Gastrocnemius medialis (tissue), 4 donors: ENCODE measurements at regions not wholly inside any gene's neighbourhood (a gene's known extent, or its start where the extent isn't known, plus 50 kb on each side); places are given as distances from the start of the nearest gene placed in this dataset.

ENCODE experiments used
- POLR2A ChIP-seq, 2 donors: fragments of 450-650 bp; IDR thresholded peaks; one replicate each; pipeline ENCODE4 v1.6.1; 2017; ENCODE audit warnings: antibody characterized with exemption in 2 of 2, mild to moderate bottlenecking in 2 of 2, moderate library complexity in 2 of 2
- TF ChIP-seq, protein P1 (sequence below), 5 experiments: fragments of 450-650 bp in 3 of 5; fragments of 200-600 bp in 2 of 5; sonication (generic) in 2 of 5; IDR thresholded peaks in 4 of 5; conservative IDR thresholded peaks in 1 of 5; 1 replicate in 4 of 5; 2 replicates in 1 of 5; pipeline ENCODE4 v1.5.1; 2016 to 2019; ENCODE audit warnings: antibody characterized with exemption in 5 of 5, mild to moderate bottlenecking in 3 of 5, moderate library complexity in 3 of 5

- TF ChIP-seq, protein P1, sequence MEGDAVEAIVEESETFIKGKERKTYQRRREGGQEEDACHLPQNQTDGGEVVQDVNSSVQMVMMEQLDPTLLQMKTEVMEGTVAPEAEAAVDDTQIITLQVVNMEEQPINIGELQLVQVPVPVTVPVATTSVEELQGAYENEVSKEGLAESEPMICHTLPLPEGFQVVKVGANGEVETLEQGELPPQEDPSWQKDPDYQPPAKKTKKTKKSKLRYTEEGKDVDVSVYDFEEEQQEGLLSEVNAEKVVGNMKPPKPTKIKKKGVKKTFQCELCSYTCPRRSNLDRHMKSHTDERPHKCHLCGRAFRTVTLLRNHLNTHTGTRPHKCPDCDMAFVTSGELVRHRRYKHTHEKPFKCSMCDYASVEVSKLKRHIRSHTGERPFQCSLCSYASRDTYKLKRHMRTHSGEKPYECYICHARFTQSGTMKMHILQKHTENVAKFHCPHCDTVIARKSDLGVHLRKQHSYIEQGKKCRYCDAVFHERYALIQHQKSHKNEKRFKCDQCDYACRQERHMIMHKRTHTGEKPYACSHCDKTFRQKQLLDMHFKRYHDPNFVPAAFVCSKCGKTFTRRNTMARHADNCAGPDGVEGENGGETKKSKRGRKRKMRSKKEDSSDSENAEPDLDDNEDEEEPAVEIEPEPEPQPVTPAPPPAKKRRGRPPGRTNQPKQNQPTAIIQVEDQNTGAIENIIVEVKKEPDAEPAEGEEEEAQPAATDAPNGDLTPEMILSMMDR (IDR thresholded peaks at IDR 0.05 in 4 of 5, conservative IDR thresholded peaks at IDR 0.05 in 1 of 5): no peak
- no peak for TF ChIP-seq POLR2A (IDR thresholded peaks at IDR 0.05)
Measured at GRCh38 chr20:40436011-40436410, 253.0 kb downstream of the MAFB start.
